ENCODE measurements at regions not wholly inside any gene's neighbourhood (a gene's known extent, or its start where the extent isn't known, plus 50 kb on each side); places are given as distances from the start of the nearest gene placed in this dataset.

DNA sequence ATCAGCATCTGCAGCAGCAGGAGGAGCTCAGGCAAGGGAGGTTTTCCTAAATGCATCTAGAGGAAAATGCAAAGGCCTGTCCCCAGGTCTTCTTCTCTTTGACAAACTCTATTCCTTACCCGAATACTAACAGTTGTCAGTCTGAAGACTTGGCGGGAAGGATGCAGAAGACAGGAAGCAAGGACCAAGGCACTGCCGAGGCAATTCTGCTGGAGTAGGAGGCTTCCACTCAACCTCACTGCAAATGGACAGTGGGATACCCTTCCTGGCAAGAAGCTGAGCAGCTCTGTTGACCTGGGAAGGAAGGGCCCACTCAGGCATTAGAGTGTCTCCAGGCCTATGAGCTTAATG lies 373.0 kb downstream of the CCSER2 start (continued):
- TF ChIP-seq, protein P1, sequence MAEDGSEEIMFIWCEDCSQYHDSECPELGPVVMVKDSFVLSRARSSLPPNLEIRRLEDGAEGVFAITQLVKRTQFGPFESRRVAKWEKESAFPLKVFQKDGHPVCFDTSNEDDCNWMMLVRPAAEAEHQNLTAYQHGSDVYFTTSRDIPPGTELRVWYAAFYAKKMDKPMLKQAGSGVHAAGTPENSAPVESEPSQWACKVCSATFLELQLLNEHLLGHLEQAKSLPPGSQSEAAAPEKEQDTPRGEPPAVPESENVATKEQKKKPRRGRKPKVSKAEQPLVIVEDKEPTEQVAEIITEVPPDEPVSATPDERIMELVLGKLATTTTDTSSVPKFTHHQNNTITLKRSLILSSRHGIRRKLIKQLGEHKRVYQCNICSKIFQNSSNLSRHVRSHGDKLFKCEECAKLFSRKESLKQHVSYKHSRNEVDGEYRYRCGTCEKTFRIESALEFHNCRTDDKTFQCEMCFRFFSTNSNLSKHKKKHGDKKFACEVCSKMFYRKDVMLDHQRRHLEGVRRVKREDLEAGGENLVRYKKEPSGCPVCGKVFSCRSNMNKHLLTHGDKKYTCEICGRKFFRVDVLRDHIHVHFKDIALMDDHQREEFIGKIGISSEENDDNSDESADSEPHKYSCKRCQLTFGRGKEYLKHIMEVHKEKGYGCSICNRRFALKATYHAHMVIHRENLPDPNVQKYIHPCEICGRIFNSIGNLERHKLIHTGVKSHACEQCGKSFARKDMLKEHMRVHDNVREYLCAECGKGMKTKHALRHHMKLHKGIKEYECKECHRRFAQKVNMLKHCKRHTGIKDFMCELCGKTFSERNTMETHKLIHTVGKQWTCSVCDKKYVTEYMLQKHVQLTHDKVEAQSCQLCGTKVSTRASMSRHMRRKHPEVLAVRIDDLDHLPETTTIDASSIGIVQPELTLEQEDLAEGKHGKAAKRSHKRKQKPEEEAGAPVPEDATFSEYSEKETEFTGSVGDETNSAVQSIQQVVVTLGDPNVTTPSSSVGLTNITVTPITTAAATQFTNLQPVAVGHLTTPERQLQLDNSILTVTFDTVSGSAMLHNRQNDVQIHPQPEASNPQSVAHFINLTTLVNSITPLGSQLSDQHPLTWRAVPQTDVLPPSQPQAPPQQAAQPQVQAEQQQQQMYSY (CRISPR knock-in tag; IDR thresholded peaks at IDR 0.05) = no peak
- TF ChIP-seq NR2C2 (CRISPR knock-in tag; IDR thresholded peaks at IDR 0.05) (no peak), SMAD3 (CRISPR knock-in tag; IDR thresholded peaks at IDR 0.05; ENCODE audit: borderline replicate concordance) (no peak), NR1H2 (CRISPR knock-in tag; IDR thresholded peaks at IDR 0.05) (no peak), ZNF219 (CRISPR knock-in tag; IDR thresholded peaks at IDR 0.05; ENCODE audit: borderline replicate concordance) (no peak), ZNF416 (CRISPR knock-in tag; IDR thresholded peaks at IDR 0.05) (no peak), JUN (CRISPR knock-in tag; IDR thresholded peaks at IDR 0.05) (no peak), EMX1 (CRISPR knock-in tag; IDR thresholded peaks at IDR 0.05) (no peak)
- TF ChIP-seq, protein P2, sequence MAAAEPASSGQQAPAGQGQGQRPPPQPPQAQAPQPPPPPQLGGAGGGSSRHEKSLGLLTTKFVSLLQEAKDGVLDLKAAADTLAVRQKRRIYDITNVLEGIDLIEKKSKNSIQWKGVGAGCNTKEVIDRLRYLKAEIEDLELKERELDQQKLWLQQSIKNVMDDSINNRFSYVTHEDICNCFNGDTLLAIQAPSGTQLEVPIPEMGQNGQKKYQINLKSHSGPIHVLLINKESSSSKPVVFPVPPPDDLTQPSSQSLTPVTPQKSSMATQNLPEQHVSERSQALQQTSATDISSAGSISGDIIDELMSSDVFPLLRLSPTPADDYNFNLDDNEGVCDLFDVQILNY (CRISPR knock-in tag; IDR thresholded peaks at IDR 0.05) = no peak
- TF ChIP-seq, protein P3, sequence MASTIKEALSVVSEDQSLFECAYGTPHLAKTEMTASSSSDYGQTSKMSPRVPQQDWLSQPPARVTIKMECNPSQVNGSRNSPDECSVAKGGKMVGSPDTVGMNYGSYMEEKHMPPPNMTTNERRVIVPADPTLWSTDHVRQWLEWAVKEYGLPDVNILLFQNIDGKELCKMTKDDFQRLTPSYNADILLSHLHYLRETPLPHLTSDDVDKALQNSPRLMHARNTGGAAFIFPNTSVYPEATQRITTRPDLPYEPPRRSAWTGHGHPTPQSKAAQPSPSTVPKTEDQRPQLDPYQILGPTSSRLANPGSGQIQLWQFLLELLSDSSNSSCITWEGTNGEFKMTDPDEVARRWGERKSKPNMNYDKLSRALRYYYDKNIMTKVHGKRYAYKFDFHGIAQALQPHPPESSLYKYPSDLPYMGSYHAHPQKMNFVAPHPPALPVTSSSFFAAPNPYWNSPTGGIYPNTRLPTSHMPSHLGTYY (CRISPR knock-in tag; IDR thresholded peaks at IDR 0.05) = no peak
- TF ChIP-seq, protein P4, sequence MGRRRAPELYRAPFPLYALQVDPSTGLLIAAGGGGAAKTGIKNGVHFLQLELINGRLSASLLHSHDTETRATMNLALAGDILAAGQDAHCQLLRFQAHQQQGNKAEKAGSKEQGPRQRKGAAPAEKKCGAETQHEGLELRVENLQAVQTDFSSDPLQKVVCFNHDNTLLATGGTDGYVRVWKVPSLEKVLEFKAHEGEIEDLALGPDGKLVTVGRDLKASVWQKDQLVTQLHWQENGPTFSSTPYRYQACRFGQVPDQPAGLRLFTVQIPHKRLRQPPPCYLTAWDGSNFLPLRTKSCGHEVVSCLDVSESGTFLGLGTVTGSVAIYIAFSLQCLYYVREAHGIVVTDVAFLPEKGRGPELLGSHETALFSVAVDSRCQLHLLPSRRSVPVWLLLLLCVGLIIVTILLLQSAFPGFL (CRISPR knock-in tag; IDR thresholded peaks at IDR 0.05; ENCODE audit: borderline replicate concordance) = no peak

DNA sequence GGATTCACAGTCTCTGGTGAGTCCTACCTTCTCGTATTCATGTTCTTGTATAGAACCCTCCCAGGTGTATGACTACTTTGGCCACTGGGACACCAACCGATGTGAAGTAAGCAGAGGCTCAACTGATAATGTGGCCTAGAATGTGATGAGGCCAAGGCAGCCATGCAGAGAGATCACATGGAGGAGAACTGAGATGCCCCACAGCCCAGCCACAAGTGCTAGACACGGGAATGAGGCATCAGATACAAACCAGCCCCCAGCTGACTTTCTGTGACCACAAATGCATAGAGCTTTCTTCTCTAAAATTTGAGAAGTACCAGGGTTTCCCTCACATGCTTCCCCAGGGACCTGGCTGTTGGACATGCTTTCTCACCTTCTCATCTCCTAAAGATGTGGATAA lies 375.7 kb downstream of the CCSER2 start:
- Mint-ChIP-seq H3K27me3 (ENCODE audit: low read depth) (no peaks in the 10 kb centered on the region), H3K27ac (no peak overlapping the region), H3K9me3 (no peaks in the 10 kb centered on the region), H3K36me3 (no peaks in the 10 kb centered on the region), H3K4me1 (peaks cover 8% of the 10 kb centered on the region), H3K4me3 (no peak overlapping the region)
- CTCF ChIA-PET = interaction anchor here (1.1 to 3.2 kb wide), 2 partner anchors 38 to 91 kb away, joined by 3 to 10 read pairs; no protein-coding TSS in a partner anchor
- TF ChIP-seq, protein P5, sequence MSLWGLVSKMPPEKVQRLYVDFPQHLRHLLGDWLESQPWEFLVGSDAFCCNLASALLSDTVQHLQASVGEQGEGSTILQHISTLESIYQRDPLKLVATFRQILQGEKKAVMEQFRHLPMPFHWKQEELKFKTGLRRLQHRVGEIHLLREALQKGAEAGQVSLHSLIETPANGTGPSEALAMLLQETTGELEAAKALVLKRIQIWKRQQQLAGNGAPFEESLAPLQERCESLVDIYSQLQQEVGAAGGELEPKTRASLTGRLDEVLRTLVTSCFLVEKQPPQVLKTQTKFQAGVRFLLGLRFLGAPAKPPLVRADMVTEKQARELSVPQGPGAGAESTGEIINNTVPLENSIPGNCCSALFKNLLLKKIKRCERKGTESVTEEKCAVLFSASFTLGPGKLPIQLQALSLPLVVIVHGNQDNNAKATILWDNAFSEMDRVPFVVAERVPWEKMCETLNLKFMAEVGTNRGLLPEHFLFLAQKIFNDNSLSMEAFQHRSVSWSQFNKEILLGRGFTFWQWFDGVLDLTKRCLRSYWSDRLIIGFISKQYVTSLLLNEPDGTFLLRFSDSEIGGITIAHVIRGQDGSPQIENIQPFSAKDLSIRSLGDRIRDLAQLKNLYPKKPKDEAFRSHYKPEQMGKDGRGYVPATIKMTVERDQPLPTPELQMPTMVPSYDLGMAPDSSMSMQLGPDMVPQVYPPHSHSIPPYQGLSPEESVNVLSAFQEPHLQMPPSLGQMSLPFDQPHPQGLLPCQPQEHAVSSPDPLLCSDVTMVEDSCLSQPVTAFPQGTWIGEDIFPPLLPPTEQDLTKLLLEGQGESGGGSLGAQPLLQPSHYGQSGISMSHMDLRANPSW (CRISPR knock-in tag; conservative IDR thresholded peaks at IDR 0.05; ENCODE audit: low read depth) = no peak
- TF ChIP-seq IRF2 (CRISPR knock-in tag; IDR thresholded peaks at IDR 0.05; ENCODE audit: borderline replicate concordance, low read depth) (no peak), ZNF263 (CRISPR knock-in tag; IDR thresholded peaks at IDR 0.05; ENCODE audit: low read depth) (no peak), SOX15 (CRISPR knock-in tag; IDR thresholded peaks at IDR 0.05) (no peak), JUN (CRISPR knock-in tag; IDR thresholded peaks at IDR 0.05) (no peak), TCF7 (CRISPR knock-in tag; IDR thresholded peaks at IDR 0.05; ENCODE audit: low read depth) (no peak)
- TF ChIP-seq, protein P6, sequence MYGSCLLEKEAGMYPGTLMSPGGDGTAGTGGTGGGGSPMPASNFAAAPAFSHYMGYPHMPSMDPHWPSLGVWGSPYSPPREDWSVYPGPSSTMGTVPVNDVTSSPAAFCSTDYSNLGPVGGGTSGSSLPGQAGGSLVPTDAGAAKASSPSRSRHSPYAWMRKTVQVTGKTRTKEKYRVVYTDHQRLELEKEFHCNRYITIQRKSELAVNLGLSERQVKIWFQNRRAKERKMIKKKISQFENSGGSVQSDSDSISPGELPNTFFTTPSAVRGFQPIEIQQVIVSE (CRISPR knock-in tag; IDR thresholded peaks at IDR 0.05; ENCODE audit: borderline replicate concordance) = no peak
- TF ChIP-seq, protein P7, sequence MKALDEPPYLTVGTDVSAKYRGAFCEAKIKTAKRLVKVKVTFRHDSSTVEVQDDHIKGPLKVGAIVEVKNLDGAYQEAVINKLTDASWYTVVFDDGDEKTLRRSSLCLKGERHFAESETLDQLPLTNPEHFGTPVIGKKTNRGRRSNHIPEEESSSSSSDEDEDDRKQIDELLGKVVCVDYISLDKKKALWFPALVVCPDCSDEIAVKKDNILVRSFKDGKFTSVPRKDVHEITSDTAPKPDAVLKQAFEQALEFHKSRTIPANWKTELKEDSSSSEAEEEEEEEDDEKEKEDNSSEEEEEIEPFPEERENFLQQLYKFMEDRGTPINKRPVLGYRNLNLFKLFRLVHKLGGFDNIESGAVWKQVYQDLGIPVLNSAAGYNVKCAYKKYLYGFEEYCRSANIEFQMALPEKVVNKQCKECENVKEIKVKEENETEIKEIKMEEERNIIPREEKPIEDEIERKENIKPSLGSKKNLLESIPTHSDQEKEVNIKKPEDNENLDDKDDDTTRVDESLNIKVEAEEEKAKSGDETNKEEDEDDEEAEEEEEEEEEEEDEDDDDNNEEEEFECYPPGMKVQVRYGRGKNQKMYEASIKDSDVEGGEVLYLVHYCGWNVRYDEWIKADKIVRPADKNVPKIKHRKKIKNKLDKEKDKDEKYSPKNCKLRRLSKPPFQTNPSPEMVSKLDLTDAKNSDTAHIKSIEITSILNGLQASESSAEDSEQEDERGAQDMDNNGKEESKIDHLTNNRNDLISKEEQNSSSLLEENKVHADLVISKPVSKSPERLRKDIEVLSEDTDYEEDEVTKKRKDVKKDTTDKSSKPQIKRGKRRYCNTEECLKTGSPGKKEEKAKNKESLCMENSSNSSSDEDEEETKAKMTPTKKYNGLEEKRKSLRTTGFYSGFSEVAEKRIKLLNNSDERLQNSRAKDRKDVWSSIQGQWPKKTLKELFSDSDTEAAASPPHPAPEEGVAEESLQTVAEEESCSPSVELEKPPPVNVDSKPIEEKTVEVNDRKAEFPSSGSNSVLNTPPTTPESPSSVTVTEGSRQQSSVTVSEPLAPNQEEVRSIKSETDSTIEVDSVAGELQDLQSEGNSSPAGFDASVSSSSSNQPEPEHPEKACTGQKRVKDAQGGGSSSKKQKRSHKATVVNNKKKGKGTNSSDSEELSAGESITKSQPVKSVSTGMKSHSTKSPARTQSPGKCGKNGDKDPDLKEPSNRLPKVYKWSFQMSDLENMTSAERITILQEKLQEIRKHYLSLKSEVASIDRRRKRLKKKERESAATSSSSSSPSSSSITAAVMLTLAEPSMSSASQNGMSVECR (CRISPR knock-in tag; IDR thresholded peaks at IDR 0.05; ENCODE audit: borderline replicate concordance) = no peak
- DNase-seq (ENCODE audit: low spot score) = no peak
- POLR2A ChIA-PET = no interaction called here
- ATAC-seq = no peak

Data from WTC11 (cell line).